Smooth muscle cell (in vitro differentiated cells): ENCODE measurements at regions not wholly inside any gene's neighbourhood (a gene's known extent, or its start where the extent isn't known, plus 50 kb on each side); places are given as distances from the start of the nearest gene placed in this dataset.
"Not testable (repeated sequence)": the region's sequence is repeated elsewhere in the genome, so short reads cannot be mapped to it uniquely, and the experiment has no call there.

Experiments
- DNase-seq: peaks from one replicate; lab custom pipeline; 2025; ENCODE audit not compliant: unreplicated experiment; lab: John Stamatoyannopoulos, UW
- H2AFZ ChIP-seq: fragments of 200-600 bp; sonication (generic); 2 replicates; pipeline ENCODE4 v1.6.0; 2016; ENCODE audit warnings: antibody characterized with exemption, low read depth, mild to moderate bottlenecking
- H3F3A ChIP-seq: fragments of 200-600 bp; sonication (generic); 2 replicates; pipeline ENCODE4 v1.6.0; 2017; ENCODE audit warnings: antibody characterized with exemption, low read depth
- H3K27ac ChIP-seq: fragments of 200-600 bp; sonication (generic); 2 replicates; pipeline ENCODE4 v1.5.1; 2016; ENCODE audit warnings: low read depth, mild to moderate bottlenecking
- H3K27me3 ChIP-seq: fragments of 200-600 bp; sonication (generic); 2 replicates; pipeline ENCODE4 v1.6.1; 2016; ENCODE audit warnings: low read depth, mild to moderate bottlenecking
- H3K36me3 ChIP-seq: fragments of 200-600 bp; sonication (generic); 2 replicates; pipeline ENCODE4 v1.5.1; 2016; ENCODE audit warnings: low read depth
- H3K4me1 ChIP-seq: fragments of 200-600 bp; sonication (generic); 2 replicates; pipeline ENCODE4 v1.5.1; 2016; ENCODE audit warnings: low read depth
- H3K4me2 ChIP-seq: fragments of 200-600 bp; sonication (generic); 2 replicates; pipeline ENCODE4 v1.6.0; 2016; ENCODE audit warnings: mild to moderate bottlenecking
- H3K4me3 ChIP-seq: fragments of 200-600 bp; sonication (generic); 2 replicates; pipeline ENCODE4 v1.5.1; 2016; ENCODE audit warnings: mild to moderate bottlenecking
- H3K79me2 ChIP-seq: fragments of 200-600 bp; sonication (generic); 2 replicates; pipeline ENCODE4 v1.6.0; 2016; ENCODE audit warnings: low read depth, mild to moderate bottlenecking
- H3K9ac ChIP-seq: fragments of 200-600 bp; sonication (generic); 2 replicates; pipeline ENCODE4 v1.6.0; 2016; ENCODE audit warnings: low read depth
- H3K9me3 ChIP-seq: fragments of 200-600 bp; sonication (generic); replicated peaks from 2 replicates; pipeline ENCODE4 v1.5.1; 2016; ENCODE audit warnings: low read depth
- H4K20me1 ChIP-seq: fragments of 200-600 bp; sonication (generic); 2 replicates; pipeline ENCODE4 v1.6.0; 2016; ENCODE audit warnings: low read depth
- CTCF ChIP-seq: fragments of 200-600 bp; sonication (generic); IDR thresholded peaks from 2 replicates; pipeline ENCODE4 v1.5.1; 2017; ENCODE audit warnings: borderline replicate concordance, mild to moderate bottlenecking, antibody characterized with exemption; ENCODE audit not compliant: insufficient read depth, poor library complexity, severe bottlenecking
- WGBS: methylation state at CpG from one replicate; pipeline ENCODE4 v1.1.7; 2016; ENCODE audit warnings: low lambda C conversion rate; 5-methylcytosine and 5-hydroxymethylcytosine counted together

- Histone ChIP-seq H3K9ac (no peak overlapping the region), H3K9me3 (no peaks in the 10 kb centered on the region), H3K4me3 (no peak overlapping the region), H3K36me3 (no peaks in the 10 kb centered on the region), H3K27me3 (no peaks in the 10 kb centered on the region), H3F3A (no peaks in the 10 kb centered on the region), H3K27ac (no peak overlapping the region), H3K4me2 (no peak overlapping the region), H2AFZ (no peak overlapping the region), H3K4me1 (peaks cover 25% of the 10 kb centered on the region), H4K20me1 (no peaks in the 10 kb centered on the region), H3K79me2 (no peaks in the 10 kb centered on the region)
- no peak for DNase-seq
- TF ChIP-seq CTCF: no peak
Measured at GRCh38 chr12:42015051-42015461, 129.6 kb downstream of the GXYLT1 start.

GRCh38 chr12:42012501-42012900, 132.2 kb downstream of the GXYLT1 start:
- H3K79me2 ChIP-seq, H3K27me3 ChIP-seq, H3K27ac ChIP-seq, H3K4me3 ChIP-seq, H3K4me2 ChIP-seq, H4K20me1 ChIP-seq, H3F3A ChIP-seq, H3K36me3 ChIP-seq, H3K9me3 ChIP-seq, H3K9ac ChIP-seq, DNase-seq, H2AFZ ChIP-seq: not testable (repeated sequence)
- H3K4me1 ChIP-seq: peaks cover 25% of the 10 kb centered on the region
- WGBS: 80% methylated on average over 2 of the region's 2 CpGs

- no peak for DNase-seq
- Histone ChIP-seq H3K4me2 (no peak overlapping the region), H2AFZ (no peak overlapping the region), H3K27ac (no peak overlapping the region), H3K27me3 (no peaks in the 10 kb centered on the region), H3K4me3 (no peak overlapping the region), H3K9ac (no peak overlapping the region), H3K9me3 (no peaks in the 10 kb centered on the region), H3K4me1 (peaks cover 25% of the 10 kb centered on the region), H3K36me3 (no peaks in the 10 kb centered on the region), H3K79me2 (no peaks in the 10 kb centered on the region), H3F3A (no peaks in the 10 kb centered on the region), H4K20me1 (no peaks in the 10 kb centered on the region)
- 92% methylated on average over 3 of the region's 3 CpGs for WGBS
- TF ChIP-seq CTCF: no peak
Measured at GRCh38 chr12:42010715-42011114, 134.0 kb downstream of the GXYLT1 start.

- 91% methylated on average over 1 of the region's 1 CpG for WGBS
- DNase-seq: no peak
- H3K9me3 ChIP-seq: no peaks in the 10 kb centered on the region
- H3K27ac ChIP-seq: no peak overlapping the region
- H3F3A ChIP-seq: no peaks in the 10 kb centered on the region
- H3K4me1 ChIP-seq: peaks cover 24% of the 10 kb centered on the region
- TF ChIP-seq CTCF: no peak
- H3K79me2 ChIP-seq: no peaks in the 10 kb centered on the region
- no peak overlapping the region for H2AFZ ChIP-seq
- H3K27me3 ChIP-seq: no peaks in the 10 kb centered on the region
- H3K36me3 ChIP-seq: no peaks in the 10 kb centered on the region
- H3K4me3 ChIP-seq: no peak overlapping the region
- no peak overlapping the region for H3K9ac ChIP-seq
- no peak overlapping the region for H3K4me2 ChIP-seq
- H4K20me1 ChIP-seq: no peaks in the 10 kb centered on the region
Measured at GRCh38 chr12:42010257-42010656, 134.4 kb downstream of the GXYLT1 start.
